Pancreas (tissue), 10 donors: ENCODE measurements at regions not wholly inside any gene's neighbourhood (a gene's known extent, or its start where the extent isn't known, plus 50 kb on each side); places are given as distances from the start of the nearest gene placed in this dataset.

Source experiments
- ATAC-seq, 4 donors: fragments of 200-7000 bp; cut with Tn5 transposase; one replicate each; pipeline versions ENCODE4 v1.8.0 to v1.9.1; 2020; ENCODE audit warnings: mild to moderate bottlenecking in 4 of 4, moderate library complexity in 4 of 4
- DNase-seq, 6 donors: peaks; one replicate each; pipeline ENCODE4 v3.0.0-alpha.2; 2020
- FAIRE-seq: peaks from 2 replicates; lab custom pipeline; 2012; peaks lifted over from hg19 to GRCh38; lab: Jason Lieb, UNC
- H3K27ac ChIP-seq, 4 donors: fragments of 200-600 bp; sonication (generic); 1 replicate in 3 of 4; 2 replicates in 1 of 4; pipeline versions ENCODE4 v1.5.0 to v1.8.0; 2020
- H3K27me3 ChIP-seq, 4 donors: fragments of 200-600 bp; one replicate each; pipeline ENCODE4 v1.8.0; 2021
- H3K36me3 ChIP-seq, 3 donors: fragments of 200-600 bp; sonication (generic) in 1 of 3; one replicate each; pipeline versions ENCODE4 v1.5.0 to v1.8.0; 2020 to 2021
- H3K4me1 ChIP-seq, 3 donors: fragments of 200-600 bp; one replicate each; pipeline ENCODE4 v1.8.0; 2021
- H3K4me3 ChIP-seq, 4 donors: fragments of 200-600 bp; sonication (generic) in 2 of 4; one replicate each; pipeline versions ENCODE4 v1.5.0 to v1.8.0; 2020 to 2021
- H3K9me3 ChIP-seq, 4 donors: fragments of 200-600 bp; one replicate each; pipeline ENCODE4 v1.8.0; 2021
- WGBS, 2 donors: extraction: QIAGEN DNeasy Blood & Tissue Kit; methylation state at CpG; one replicate each; pipeline ENCODE4 v1.1.7; 2013; 5-methylcytosine and 5-hydroxymethylcytosine counted together
- intact Hi-C, 3 donors: fragments of 100-400 bp; cut with DNase I; formaldehyde crosslinking; loops; one replicate each; pipeline versions ENCODE4 v1.11.1 to v1.14.2; 2022
- TF ChIP-seq, protein P1 (sequence below), 4 donors: fragments of 200-600 bp; sonication (generic) in 3 of 4; IDR thresholded peaks; one replicate each; pipeline versions ENCODE4 v1.5.0 to v1.8.0; 2021; ENCODE audit warnings: antibody characterized with exemption in 4 of 4
- donor health status: healthy with polysubstance abuse.
- donor health status: DM: no; HTN: no; CAD: no; lungs with moderate emphysema.
- donor health status: DM: no; HTN: no; CAD: no.
- donor health status: control.
- donor health status: control.
- donor health status: Bipolar disorder and iron deficiency.
- donor health status: DM: yes; HTN: yes; CAD: no.
- donor health status: DM: no; HTN: no; CAD: no.
- donor health status: DM: no; HTN: no; CAD: no.
- donor health status: DM: yes; HTN: yes; CAD: no.

DNA sequence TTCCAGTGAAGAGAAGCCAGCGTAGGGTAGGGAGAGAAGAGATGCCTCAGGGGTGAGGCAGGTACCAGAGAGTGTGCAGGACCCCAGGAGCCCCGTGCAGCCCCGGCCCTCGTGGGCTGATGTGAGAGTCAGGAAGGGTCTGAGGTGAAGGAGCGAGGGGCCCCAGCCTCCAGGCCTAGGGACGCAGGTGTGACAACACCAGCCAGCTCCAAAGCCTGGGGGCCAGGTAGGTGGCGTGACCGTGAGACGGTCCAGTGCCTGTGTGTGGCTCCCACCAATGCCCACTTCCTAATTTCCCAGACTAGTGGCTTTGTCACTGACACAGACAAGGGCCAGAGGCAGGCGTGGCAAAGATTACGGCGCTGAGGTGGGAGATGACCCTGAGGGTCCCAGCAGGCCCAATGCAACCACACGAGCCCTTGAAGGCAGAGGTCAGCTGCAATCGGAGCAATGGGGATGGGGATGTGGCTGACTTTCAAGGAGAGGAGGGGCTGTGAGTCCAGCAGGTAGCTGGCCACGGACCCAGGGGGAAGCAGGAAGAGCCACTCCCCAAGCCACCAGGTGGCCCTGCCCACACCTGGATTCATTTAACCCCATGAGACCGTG lies 86.0 kb upstream of the SNTG2 start:
- no peak overlapping the region for H3K27ac ChIP-seq
- no peaks in the 10 kb centered on the region for H3K27me3 ChIP-seq
- ATAC-seq (no peak), FAIRE-seq (no peak), DNase-seq (no peak)
- no peaks in the 10 kb centered on the region for H3K9me3 ChIP-seq
- WGBS, 2 donors: 75 to 79% methylated on average over 16 of the region's 16 CpGs
- intact Hi-C loops: no loop called here
- no peaks in the 10 kb centered on the region for H3K36me3 ChIP-seq
- TF ChIP-seq, protein P1, sequence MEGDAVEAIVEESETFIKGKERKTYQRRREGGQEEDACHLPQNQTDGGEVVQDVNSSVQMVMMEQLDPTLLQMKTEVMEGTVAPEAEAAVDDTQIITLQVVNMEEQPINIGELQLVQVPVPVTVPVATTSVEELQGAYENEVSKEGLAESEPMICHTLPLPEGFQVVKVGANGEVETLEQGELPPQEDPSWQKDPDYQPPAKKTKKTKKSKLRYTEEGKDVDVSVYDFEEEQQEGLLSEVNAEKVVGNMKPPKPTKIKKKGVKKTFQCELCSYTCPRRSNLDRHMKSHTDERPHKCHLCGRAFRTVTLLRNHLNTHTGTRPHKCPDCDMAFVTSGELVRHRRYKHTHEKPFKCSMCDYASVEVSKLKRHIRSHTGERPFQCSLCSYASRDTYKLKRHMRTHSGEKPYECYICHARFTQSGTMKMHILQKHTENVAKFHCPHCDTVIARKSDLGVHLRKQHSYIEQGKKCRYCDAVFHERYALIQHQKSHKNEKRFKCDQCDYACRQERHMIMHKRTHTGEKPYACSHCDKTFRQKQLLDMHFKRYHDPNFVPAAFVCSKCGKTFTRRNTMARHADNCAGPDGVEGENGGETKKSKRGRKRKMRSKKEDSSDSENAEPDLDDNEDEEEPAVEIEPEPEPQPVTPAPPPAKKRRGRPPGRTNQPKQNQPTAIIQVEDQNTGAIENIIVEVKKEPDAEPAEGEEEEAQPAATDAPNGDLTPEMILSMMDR (IDR thresholded peaks at IDR 0.05): no peak
- no peak overlapping the region for H3K4me3 ChIP-seq
- H3K4me1 ChIP-seq: no peaks in the 10 kb centered on the region

DNA sequence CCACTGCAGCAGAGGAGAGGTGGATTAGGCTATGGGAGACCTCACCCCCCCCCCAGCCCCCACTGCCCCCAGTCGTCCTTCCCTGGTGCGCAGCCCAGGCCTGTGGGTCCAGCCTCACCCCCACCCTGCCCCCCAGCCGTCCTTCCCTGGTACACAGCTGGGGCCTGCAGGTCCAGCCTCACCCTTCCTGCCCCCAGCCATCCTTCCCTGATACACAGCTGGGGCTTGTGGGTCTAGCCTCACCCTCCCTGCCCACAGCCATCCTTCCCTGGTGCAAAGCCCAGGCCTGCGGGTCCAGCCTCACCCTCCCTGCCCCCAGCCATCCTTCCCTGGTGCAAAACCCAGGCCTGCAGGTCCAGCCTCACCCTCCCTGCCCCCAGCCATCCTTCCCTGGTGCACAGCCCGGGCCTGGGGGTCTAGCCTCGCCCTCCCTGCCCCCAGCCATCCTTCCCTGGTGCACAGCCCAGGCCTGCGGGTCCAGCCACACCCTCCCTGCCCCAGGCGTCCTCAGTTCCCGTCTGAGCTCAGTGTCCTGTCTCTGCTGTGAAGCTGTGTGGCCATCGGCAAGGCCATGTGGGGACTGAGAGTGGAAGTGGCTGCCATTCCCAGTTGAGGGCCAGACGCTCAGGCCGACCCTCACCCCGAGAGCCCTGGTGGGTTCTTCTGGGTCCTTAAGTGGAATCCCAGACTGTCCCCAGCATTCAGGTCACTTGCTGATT lies 86.8 kb upstream of the SNTG2 start:
- TF ChIP-seq, protein P1 (IDR thresholded peaks at IDR 0.05): no peak
- Histone ChIP-seq H3K4me1 (no peaks in the 10 kb centered on the region), H3K27ac (no peak overlapping the region), H3K36me3 (no peaks in the 10 kb centered on the region), H3K9me3 (no peaks in the 10 kb centered on the region), H3K27me3 (no peaks in the 10 kb centered on the region), H3K4me3 (no peak overlapping the region)
- DNase-seq (no peak), FAIRE-seq (no peak), ATAC-seq (no peak)
- intact Hi-C loops: no loop called here
- WGBS, 2 donors: 71 to 79% methylated on average over 11 to 13 of the region's 13 CpGs

DNA sequence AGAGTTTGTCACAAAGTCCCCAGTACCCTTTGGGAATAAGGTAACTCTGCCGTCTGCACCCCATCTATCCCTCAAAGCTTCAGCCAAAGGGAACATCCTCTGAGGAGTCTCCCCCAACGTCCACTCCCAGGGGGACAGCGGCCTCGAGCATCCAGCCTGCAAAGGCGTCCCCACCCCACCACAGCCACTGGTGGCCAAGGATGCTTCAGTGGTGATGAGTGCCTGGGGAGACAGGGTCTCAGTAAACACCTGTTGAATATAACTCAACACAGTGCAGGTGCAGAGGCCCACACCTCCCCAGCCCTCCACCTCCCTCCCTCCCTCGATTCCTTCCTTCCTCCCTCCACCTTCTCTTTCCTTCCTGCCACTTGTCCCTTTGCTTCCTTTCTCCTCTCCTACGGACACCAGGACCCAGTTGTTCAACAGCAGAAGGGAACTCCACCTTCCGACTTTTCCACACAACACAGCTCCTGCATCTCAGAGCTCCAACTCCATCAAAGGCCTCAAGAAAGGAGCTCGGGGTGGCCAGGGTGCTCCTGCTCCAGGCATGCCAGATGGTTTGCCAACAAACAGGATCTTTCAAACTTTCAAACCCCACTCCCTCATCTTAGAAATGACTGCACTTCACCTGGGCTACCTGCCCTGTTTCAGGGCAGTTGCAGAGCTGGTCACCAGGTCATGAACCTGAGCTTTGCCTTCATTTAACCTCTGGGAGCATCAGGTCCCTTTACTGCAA lies 87.8 kb upstream of the SNTG2 start:
- Histone ChIP-seq H3K4me1 (no peaks in the 10 kb centered on the region), H3K4me3 (no peak overlapping the region), H3K9me3 (no peaks in the 10 kb centered on the region), H3K27ac (no peak overlapping the region), H3K27me3 (no peaks in the 10 kb centered on the region), H3K36me3 (no peaks in the 10 kb centered on the region)
- no peak for ATAC-seq
- TF ChIP-seq, protein P1 (IDR thresholded peaks at IDR 0.05): no peak
- intact Hi-C loops: no loop called here
- no peak for DNase-seq
- WGBS, 2 donors: 54 to 62% methylated on average over 9 of the region's 9 CpGs
- FAIRE-seq: no peak

DNA sequence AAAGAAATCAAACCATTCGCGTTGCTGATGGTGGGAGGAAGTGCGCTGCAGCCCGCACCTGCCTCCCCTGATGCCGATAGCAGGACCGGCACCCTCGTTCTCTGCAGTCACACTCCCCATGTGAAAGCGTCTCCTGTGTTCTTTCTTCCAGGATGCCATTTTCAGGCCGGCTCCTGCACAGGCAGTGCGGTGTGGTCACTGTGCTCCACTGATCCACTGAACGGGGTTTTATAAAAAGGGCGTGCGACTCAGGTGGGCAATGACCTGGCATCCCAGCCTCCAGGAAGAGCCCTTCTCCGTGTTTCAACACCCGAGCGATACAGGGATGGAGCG lies 88.3 kb upstream of the SNTG2 start:
- Histone ChIP-seq H3K9me3 (no peaks in the 10 kb centered on the region), H3K27ac (no peak overlapping the region), H3K4me1 (no peaks in the 10 kb centered on the region), H3K27me3 (no peaks in the 10 kb centered on the region), H3K36me3 (no peaks in the 10 kb centered on the region), H3K4me3 (no peak overlapping the region)
- no peak for ATAC-seq
- TF ChIP-seq, protein P1 (IDR thresholded peaks at IDR 0.05): no peak
- FAIRE-seq: no peak
- WGBS, 2 donors: 67 to 75% methylated on average over 17 of the region's 17 CpGs
- DNase-seq: no peak
- intact Hi-C loops: no loop called here
